ENCODE measurements at regions not wholly inside any gene's neighbourhood (a gene's known extent, or its start where the extent isn't known, plus 50 kb on each side); places are given as distances from the start of the nearest gene placed in this dataset.

GRCh38 chr12:60281522-60281921 is 685.7 kb downstream of the SLC16A7 start:
- H3K4me1 Mint-ChIP-seq = no peaks in the 10 kb centered on the region
- ATAC-seq (no peak), DNase-seq (no peak)
- H3K4me3 Mint-ChIP-seq = no peak overlapping the region
- H3K9me3 Mint-ChIP-seq = peaks cover 0 to 4% of the 10 kb centered on the region in 2 donors
- no peak overlapping the region for H3K27ac Mint-ChIP-seq
- no peaks in the 10 kb centered on the region for H3K27me3 Mint-ChIP-seq

- DNase-seq (no peak), ATAC-seq (no peak)
- Mint-ChIP-seq H3K9me3 (peaks cover 13 to 41% of the 10 kb centered on the region in 2 donors), H3K27me3 (no peaks in the 10 kb centered on the region), H3K4me3 (no peak overlapping the region), H3K4me1 (no peaks in the 10 kb centered on the region), H3K27ac (no peak overlapping the region)
Measured at GRCh38 chr12:60290532-60290931, 694.7 kb downstream of the SLC16A7 start.

- no peaks in the 10 kb centered on the region for H3K4me1 Mint-ChIP-seq
- H3K27ac Mint-ChIP-seq = no peak overlapping the region
- peaks cover 0 to 6% of the 10 kb centered on the region in 2 donors for H3K9me3 Mint-ChIP-seq
- ATAC-seq = no peak
- DNase-seq = no peak
- no peaks in the 10 kb centered on the region for H3K27me3 Mint-ChIP-seq
- no peak overlapping the region for H3K4me3 Mint-ChIP-seq
Measured at GRCh38 chr12:60308366-60308991, 712.6 kb downstream of the SLC16A7 start.

- no peak overlapping the region for H3K27ac Mint-ChIP-seq
- peaks cover 4 to 14% of the 10 kb centered on the region in 2 donors for H3K9me3 Mint-ChIP-seq
- no peaks in the 10 kb centered on the region for H3K27me3 Mint-ChIP-seq
- no peak for DNase-seq
- no peak for ATAC-seq
- H3K4me3 Mint-ChIP-seq = no peak overlapping the region
- no peaks in the 10 kb centered on the region for H3K4me1 Mint-ChIP-seq
Measured at GRCh38 chr12:60311940-60312339, 716.1 kb downstream of the SLC16A7 start.

- no peak overlapping the region for H3K27ac Mint-ChIP-seq
- ATAC-seq (no peak), DNase-seq (no peak)
- no peaks in the 10 kb centered on the region for H3K4me1 Mint-ChIP-seq
- peaks cover 4 to 8% of the 10 kb centered on the region in 2 donors for H3K9me3 Mint-ChIP-seq
- no peak overlapping the region for H3K4me3 Mint-ChIP-seq
- no peaks in the 10 kb centered on the region for H3K27me3 Mint-ChIP-seq
Measured at GRCh38 chr12:60317361-60317760, 721.5 kb downstream of the SLC16A7 start.

- no peaks in the 10 kb centered on the region for H3K27me3 Mint-ChIP-seq
- H3K27ac Mint-ChIP-seq = no peak overlapping the region
- H3K9me3 Mint-ChIP-seq = peaks cover 0 to 9% of the 10 kb centered on the region in 2 donors
- H3K4me3 Mint-ChIP-seq = no peak overlapping the region
- ATAC-seq (no peak), DNase-seq (no peak)
- H3K4me1 Mint-ChIP-seq = no peaks in the 10 kb centered on the region
Measured at GRCh38 chr12:60324746-60325145, 728.9 kb downstream of the SLC16A7 start.

- DNase-seq (no peak), ATAC-seq (no peak)
- H3K27ac Mint-ChIP-seq = no peak overlapping the region
Measured at GRCh38 chr12:60333461-60333860, 737.6 kb downstream of the SLC16A7 start.

GRCh38 chr12:60335745-60336144 is 739.9 kb downstream of the SLC16A7 start:
- no peaks in the 10 kb centered on the region for H3K27me3 Mint-ChIP-seq
- H3K27ac Mint-ChIP-seq = no peak overlapping the region
- ATAC-seq (no peak), DNase-seq (no peak)
- H3K9me3 Mint-ChIP-seq = peaks cover 0 to 11% of the 10 kb centered on the region in 2 donors
- no peaks in the 10 kb centered on the region for H3K4me1 Mint-ChIP-seq
- H3K4me3 Mint-ChIP-seq = no peak overlapping the region

More at GRCh38 chr12:60333461-60333860, 737.6 kb downstream of the SLC16A7 start:
- peaks cover 0 to 11% of the 10 kb centered on the region in 2 donors for H3K9me3 Mint-ChIP-seq
- no peaks in the 10 kb centered on the region for H3K27me3 Mint-ChIP-seq
- no peak overlapping the region for H3K4me3 Mint-ChIP-seq
- no peaks in the 10 kb centered on the region for H3K4me1 Mint-ChIP-seq

GRCh38 chr12:60337839-60338549 is 742.2 kb downstream of the SLC16A7 start:
- H3K9me3 Mint-ChIP-seq = peaks cover 0 to 11% of the 10 kb centered on the region in 2 donors
- H3K4me3 Mint-ChIP-seq = no peak overlapping the region
- H3K27me3 Mint-ChIP-seq = no peaks in the 10 kb centered on the region
- DNase-seq = no peak
- ATAC-seq = no peak
- no peaks in the 10 kb centered on the region for H3K4me1 Mint-ChIP-seq
- no peak overlapping the region for H3K27ac Mint-ChIP-seq

GRCh38 chr12:60345442-60345841 is 749.6 kb downstream of the SLC16A7 start:
- Mint-ChIP-seq H3K4me1 (no peaks in the 10 kb centered on the region), H3K27ac (no peak overlapping the region), H3K4me3 (no peak overlapping the region), H3K27me3 (no peaks in the 10 kb centered on the region), H3K9me3 (peaks cover 0 to 5% of the 10 kb centered on the region in 2 donors)
- ATAC-seq (no peak), DNase-seq (no peak)

GRCh38 chr12:60349232-60349978 is 753.6 kb downstream of the SLC16A7 start:
- Mint-ChIP-seq H3K4me3 (no peak overlapping the region), H3K27me3 (no peaks in the 10 kb centered on the region), H3K4me1 (no peaks in the 10 kb centered on the region), H3K27ac (no peak overlapping the region), H3K9me3 (peaks cover 0 to 5% of the 10 kb centered on the region in 2 donors)
- ATAC-seq (no peak), DNase-seq (no peak)

- ATAC-seq (no peak), DNase-seq (no peak)
- Mint-ChIP-seq H3K4me3 (no peak overlapping the region), H3K4me1 (no peaks in the 10 kb centered on the region), H3K27me3 (no peaks in the 10 kb centered on the region), H3K9me3 (peaks cover 4 to 15% of the 10 kb centered on the region in 2 donors), H3K27ac (no peak overlapping the region)
Measured at GRCh38 chr12:60387356-60387755, 791.5 kb downstream of the SLC16A7 start.

- no peaks in the 10 kb centered on the region for H3K4me1 Mint-ChIP-seq
- DNase-seq (no peak), ATAC-seq (no peak)
- H3K27me3 Mint-ChIP-seq = no peaks in the 10 kb centered on the region
- H3K4me3 Mint-ChIP-seq = no peak overlapping the region
- no peak overlapping the region for H3K27ac Mint-ChIP-seq
- peaks cover 0 to 4% of the 10 kb centered on the region in 2 donors for H3K9me3 Mint-ChIP-seq
Measured at GRCh38 chr12:60391051-60391450, 795.2 kb downstream of the SLC16A7 start.

GRCh38 chr12:60391791-60392190 is 796.0 kb downstream of the SLC16A7 start:
- Mint-ChIP-seq H3K4me3 (no peak overlapping the region), H3K27ac (no peak overlapping the region), H3K4me1 (no peaks in the 10 kb centered on the region), H3K27me3 (no peaks in the 10 kb centered on the region), H3K9me3 (peaks cover 0 to 4% of the 10 kb centered on the region in 2 donors)
- DNase-seq (no peak), ATAC-seq (no peak)

GRCh38 chr12:60393093-60393492 is 797.3 kb downstream of the SLC16A7 start:
- ATAC-seq (no peak), DNase-seq (no peak)
- no peak overlapping the region for H3K4me3 Mint-ChIP-seq
- H3K27me3 Mint-ChIP-seq = no peaks in the 10 kb centered on the region
- H3K27ac Mint-ChIP-seq = no peak overlapping the region
- H3K9me3 Mint-ChIP-seq = peaks cover 0 to 4% of the 10 kb centered on the region in 2 donors
- no peaks in the 10 kb centered on the region for H3K4me1 Mint-ChIP-seq

GRCh38 chr12:60394665-60395064 is 798.8 kb downstream of the SLC16A7 start:
- Mint-ChIP-seq H3K4me1 (no peaks in the 10 kb centered on the region), H3K9me3 (no peaks in the 10 kb centered on the region), H3K27me3 (no peaks in the 10 kb centered on the region), H3K27ac (no peak overlapping the region), H3K4me3 (no peak overlapping the region)
- DNase-seq = no peak
- ATAC-seq = no peak
